Left forelimb (tissue), 1 donor: ENCODE measurements at regions not wholly inside any gene's neighbourhood (a gene's known extent, or its start where the extent isn't known, plus 50 kb on each side); places are given as distances from the start of the nearest gene placed in this dataset.
"Not testable (repeated sequence)": the region's sequence is repeated elsewhere in the genome, so short reads cannot be mapped to it uniquely, and the experiment has no call there.

Experiments
- DNase-seq: peaks from one replicate; pipeline ENCODE4 v3.0.0-alpha.2; 2018; ENCODE audit warnings: low spot score

DNA sequence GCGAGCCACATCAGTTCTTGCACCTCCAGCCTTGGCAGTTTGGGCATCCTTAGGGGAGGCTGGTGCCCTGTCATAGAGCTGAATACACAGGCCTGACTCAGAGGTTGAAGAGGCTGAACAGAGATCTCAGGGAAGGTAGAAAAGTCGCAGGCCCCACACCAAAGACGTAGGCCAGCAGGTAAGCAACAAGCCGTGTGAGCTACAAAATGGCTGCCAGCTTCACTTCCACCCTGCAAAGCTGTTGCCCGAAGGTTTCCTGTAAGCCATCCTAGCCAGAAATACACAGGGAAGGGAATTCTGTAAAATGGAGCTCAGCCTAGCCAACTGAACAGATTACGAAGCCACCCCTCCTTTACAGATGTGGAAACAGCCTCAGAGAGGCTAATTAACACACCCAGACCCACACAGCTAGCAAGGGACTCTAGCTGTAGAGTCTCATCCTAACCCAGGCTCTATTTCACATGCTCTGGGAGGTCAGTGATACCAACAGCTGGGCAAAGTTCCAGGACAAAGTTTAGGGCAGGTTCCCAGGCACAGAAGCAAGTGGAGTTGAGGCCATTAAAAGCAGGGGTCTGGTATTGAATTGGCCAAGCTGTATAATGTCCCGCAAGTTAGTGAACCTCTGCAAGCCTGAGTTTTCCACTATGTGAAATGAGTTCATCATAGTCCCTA, 66.3 kb upstream of the RASGRF1 start:
- no peak for DNase-seq

DNA sequence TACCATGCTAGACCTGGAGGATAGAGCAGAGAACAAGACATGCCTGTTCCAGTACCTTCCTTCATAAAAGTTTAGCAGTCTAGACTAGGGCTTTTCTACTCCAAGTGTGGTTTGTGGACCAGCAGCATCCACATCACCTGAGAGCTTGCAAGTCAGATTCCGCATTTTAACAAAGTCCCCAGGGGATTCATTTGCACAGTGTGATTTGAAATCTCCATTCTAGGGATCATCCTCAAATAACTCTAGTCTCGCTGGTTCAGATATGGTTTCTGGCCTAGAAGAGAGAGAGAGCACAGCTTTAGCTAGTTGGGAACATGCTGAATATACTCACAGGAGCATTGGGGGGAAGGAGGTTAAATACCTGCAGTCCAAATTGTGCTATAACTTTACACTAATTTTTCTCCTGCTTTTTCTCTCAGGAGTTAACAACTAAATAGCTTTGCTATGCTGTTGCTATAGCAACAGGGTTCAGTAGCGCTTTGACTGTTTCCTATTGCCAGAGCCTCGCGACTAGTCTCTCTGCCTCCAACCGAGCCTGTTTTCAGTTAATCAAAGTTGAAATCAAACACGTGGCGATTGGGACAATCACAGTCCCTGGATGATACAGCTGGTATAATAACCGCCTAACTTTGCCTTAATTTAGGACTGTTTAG, 64.0 kb upstream of the RASGRF1 start:
- DNase-seq: no peak

DNA sequence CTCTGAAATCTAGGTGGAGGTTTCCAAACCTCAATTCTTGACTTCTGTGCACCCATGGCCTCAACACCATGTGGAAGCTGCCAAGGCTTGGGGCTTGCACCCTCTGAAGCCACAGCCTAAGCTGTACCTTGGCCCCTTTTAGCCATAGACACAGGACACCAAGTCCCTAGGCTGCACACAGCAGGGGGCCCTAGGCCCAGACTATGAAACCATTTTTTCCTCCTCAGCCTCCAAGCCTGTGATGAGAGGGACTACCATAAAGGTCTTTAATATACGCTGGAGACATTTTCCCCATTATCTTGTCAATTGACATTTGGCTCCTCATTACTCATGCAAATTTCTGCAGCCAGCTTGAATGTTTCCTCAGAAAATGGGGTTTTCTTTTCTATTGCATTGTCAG, 53.7 kb upstream of the RASGRF1 start:
- not testable (repeated sequence) for DNase-seq

DNA sequence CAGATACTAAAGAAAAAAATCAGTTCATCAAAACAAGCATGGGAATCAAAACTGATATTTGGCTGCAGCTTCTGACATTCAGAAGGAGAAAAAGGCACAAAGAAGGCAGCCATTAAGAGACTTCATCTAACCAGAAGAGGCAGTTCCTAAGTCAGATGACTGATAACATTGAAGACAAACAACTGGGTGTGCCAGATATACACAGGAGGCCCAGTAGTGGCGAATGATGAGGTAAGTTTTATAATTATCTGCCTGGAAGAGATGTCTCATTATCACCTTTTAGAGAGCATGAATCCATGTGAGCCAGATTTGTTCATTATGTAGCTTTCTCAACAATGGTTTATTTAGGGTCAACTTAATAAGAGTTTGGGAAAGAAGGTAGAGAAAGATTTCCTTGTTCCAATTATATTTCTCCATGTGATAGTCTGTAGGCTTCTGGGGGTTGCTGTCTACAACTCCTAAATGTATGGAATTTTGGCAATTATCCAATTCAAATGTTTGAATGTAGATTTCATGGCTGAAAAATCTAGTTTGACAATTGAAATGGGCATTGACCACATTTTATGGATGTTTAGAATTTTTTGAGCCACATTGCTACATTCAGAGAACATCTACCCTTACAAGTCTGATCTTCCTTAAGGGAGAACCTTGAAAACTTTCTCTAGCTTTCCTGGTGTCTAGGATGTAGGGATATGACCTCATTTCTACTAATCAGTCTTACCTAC, 50.4 kb upstream of the RASGRF1 start:
- no peak for DNase-seq
